ENCODE measurements at regions not wholly inside any gene's neighbourhood (a gene's known extent, or its start where the extent isn't known, plus 50 kb on each side); places are given as distances from the start of the nearest gene placed in this dataset.
A peak's percentile ranks its signal among the peaks of the same experiment; 100 is the strongest.

GRCh38 chr4:177087499-177087898 is 222.2 kb upstream of the NEIL3 start:
- in situ Hi-C loops (cut with HindIII; ENCODE audit: low sequenced_read_pairs): no loop called here

GRCh38 chr4:177091515-177091914 is 218.2 kb upstream of the NEIL3 start:
- in situ Hi-C loops (cut with HindIII; ENCODE audit: low sequenced_read_pairs): no loop called here
- DNase-seq (ENCODE audit: low spot score): no peak

More at GRCh38 chr4:177087499-177087898, 222.2 kb upstream of the NEIL3 start:
- no peak for DNase-seq (ENCODE audit: low spot score)

GRCh38 chr4:177092807-177093206 is 216.9 kb upstream of the NEIL3 start:
- no peak for DNase-seq (ENCODE audit: low spot score)
- in situ Hi-C loops (cut with HindIII; ENCODE audit: low sequenced_read_pairs): no loop called here

- no peak for DNase-seq (ENCODE audit: low spot score)
Measured at GRCh38 chr4:177093964-177094363, 215.7 kb upstream of the NEIL3 start.

GRCh38 chr4:177097291-177097690 is 212.4 kb upstream of the NEIL3 start:
- DNase-seq (ENCODE audit: low spot score): no peak
- in situ Hi-C loops (cut with HindIII; ENCODE audit: low sequenced_read_pairs): no loop called here

More at GRCh38 chr4:177093964-177094363, 215.7 kb upstream of the NEIL3 start:
- in situ Hi-C loops (cut with HindIII; ENCODE audit: low sequenced_read_pairs): no loop called here

GRCh38 chr4:177099211-177099610 is 210.5 kb upstream of the NEIL3 start:
- in situ Hi-C loops (cut with HindIII; ENCODE audit: low sequenced_read_pairs): no loop called here
- DNase-seq (ENCODE audit: low spot score): no peak

- no peak for DNase-seq (ENCODE audit: low spot score)
Measured at GRCh38 chr4:177100307-177100706, 209.4 kb upstream of the NEIL3 start.

GRCh38 chr4:177103619-177104018 is 206.1 kb upstream of the NEIL3 start:
- DNase-seq (ENCODE audit: low spot score): no peak
- in situ Hi-C loops (cut with HindIII; ENCODE audit: low sequenced_read_pairs): no loop called here

More at GRCh38 chr4:177100307-177100706, 209.4 kb upstream of the NEIL3 start:
- in situ Hi-C loops (cut with HindIII; ENCODE audit: low sequenced_read_pairs): no loop called here

- no peak for DNase-seq (ENCODE audit: low spot score)
Measured at GRCh38 chr4:177105536-177105935, 204.1 kb upstream of the NEIL3 start.

GRCh38 chr4:177107288-177107921 is 202.3 kb upstream of the NEIL3 start:
- in situ Hi-C loops (cut with HindIII; ENCODE audit: low sequenced_read_pairs): no loop called here
- DNase-seq (ENCODE audit: low spot score): peak; percentile 39

More at GRCh38 chr4:177105536-177105935, 204.1 kb upstream of the NEIL3 start:
- in situ Hi-C loops (cut with HindIII; ENCODE audit: low sequenced_read_pairs): no loop called here

- DNase-seq (ENCODE audit: low spot score): no peak
- in situ Hi-C loops (cut with HindIII; ENCODE audit: low sequenced_read_pairs): no loop called here
Measured at GRCh38 chr4:177108708-177109107, 201.0 kb upstream of the NEIL3 start.

- DNase-seq (ENCODE audit: low spot score): no peak
- in situ Hi-C loops (cut with HindIII; ENCODE audit: low sequenced_read_pairs): no loop called here
Measured at GRCh38 chr4:177109769-177110168, 199.9 kb upstream of the NEIL3 start.

- in situ Hi-C loops (cut with HindIII; ENCODE audit: low sequenced_read_pairs): no loop called here
- DNase-seq (ENCODE audit: low spot score): no peak
Measured at GRCh38 chr4:177116161-177116560, 193.5 kb upstream of the NEIL3 start.

- DNase-seq (ENCODE audit: low spot score): no peak
- in situ Hi-C loops (cut with HindIII; ENCODE audit: low sequenced_read_pairs): no loop called here
Measured at GRCh38 chr4:177117256-177117655, 192.4 kb upstream of the NEIL3 start.

GRCh38 chr4:177118596-177118995 is 191.1 kb upstream of the NEIL3 start:
- peak; percentile 97 for DNase-seq (ENCODE audit: low spot score)
- in situ Hi-C loops (cut with HindIII; ENCODE audit: low sequenced_read_pairs): no loop called here

GRCh38 chr4:177119021-177119471 is 190.6 kb upstream of the NEIL3 start:
- no peak for DNase-seq (ENCODE audit: low spot score)
- in situ Hi-C loops (cut with HindIII; ENCODE audit: low sequenced_read_pairs): no loop called here

GRCh38 chr4:177119691-177120090 is 190.0 kb upstream of the NEIL3 start:
- in situ Hi-C loops (cut with HindIII; ENCODE audit: low sequenced_read_pairs): no loop called here
- no peak for DNase-seq (ENCODE audit: low spot score)

- in situ Hi-C loops (cut with HindIII; ENCODE audit: low sequenced_read_pairs): no loop called here
- no peak for DNase-seq (ENCODE audit: low spot score)
Measured at GRCh38 chr4:177123811-177124210, 185.9 kb upstream of the NEIL3 start.

GRCh38 chr4:177124349-177125064 is 185.2 kb upstream of the NEIL3 start:
- no peak for DNase-seq (ENCODE audit: low spot score)
- in situ Hi-C loops (cut with HindIII; ENCODE audit: low sequenced_read_pairs): no loop called here

- DNase-seq (ENCODE audit: low spot score): no peak
- in situ Hi-C loops (cut with HindIII; ENCODE audit: low sequenced_read_pairs): no loop called here
Measured at GRCh38 chr4:177125656-177126055, 184.0 kb upstream of the NEIL3 start.

- in situ Hi-C loops (cut with HindIII; ENCODE audit: low sequenced_read_pairs): no loop called here
Measured at GRCh38 chr4:177127658-177128057, 182.0 kb upstream of the NEIL3 start.

More at GRCh38 chr4:177127658-177128057, 182.0 kb upstream of the NEIL3 start:
- DNase-seq (ENCODE audit: low spot score): no peak
